Nephron progenitor cell (in vitro differentiated cells): ENCODE measurements at regions not wholly inside any gene's neighbourhood (a gene's known extent, or its start where the extent isn't known, plus 50 kb on each side); places are given as distances from the start of the nearest gene placed in this dataset.

Experiments
- DNase-seq: peaks from one replicate; pipeline ENCODE4 v3.0.0; 2021
- H3K27ac Mint-ChIP-seq: 2 replicates; pipeline ENCODE4 v1.8.0; 2021; ENCODE audit warnings: mild to moderate bottlenecking, moderate library complexity, mixed read lengths
- H3K27me3 Mint-ChIP-seq: 2 replicates; pipeline ENCODE4 v1.8.0; 2021; ENCODE audit warnings: mild to moderate bottlenecking, low read depth, mixed read lengths; ENCODE audit not compliant: poor library complexity
- H3K36me3 Mint-ChIP-seq: 2 replicates; pipeline ENCODE4 v1.8.0; 2021; ENCODE audit warnings: low read depth, mixed read lengths
- H3K4me1 Mint-ChIP-seq: 2 replicates; pipeline ENCODE4 v1.8.0; 2021; ENCODE audit warnings: mixed read lengths
- H3K4me3 Mint-ChIP-seq: 2 replicates; pipeline ENCODE4 v1.8.0; 2021; ENCODE audit warnings: mild to moderate bottlenecking, moderate library complexity, mixed read lengths
- H3K9me3 Mint-ChIP-seq: 2 replicates; pipeline ENCODE4 v1.8.0; 2021; ENCODE audit warnings: mild to moderate bottlenecking, moderate library complexity, mixed read lengths
- CTCF ChIP-seq: fragments of 200-600 bp; sonication (generic); IDR thresholded peaks from 2 replicates; pipeline ENCODE4 v1.5.0; 2021; ENCODE audit warnings: antibody characterized with exemption

- H3K27me3 Mint-ChIP-seq = peaks cover 4% of the 10 kb centered on the region
- DNase-seq = no peak
- no peaks in the 10 kb centered on the region for H3K9me3 Mint-ChIP-seq
- no peak overlapping the region for H3K27ac Mint-ChIP-seq
- no peak overlapping the region for H3K4me3 Mint-ChIP-seq
- no peak for TF ChIP-seq CTCF
- no peaks in the 10 kb centered on the region for H3K4me1 Mint-ChIP-seq
- H3K36me3 Mint-ChIP-seq = no peaks in the 10 kb centered on the region
Measured at GRCh38 chr2:21590026-21590690, 466.4 kb downstream of the TDRD15 start.

- no peaks in the 10 kb centered on the region for H3K36me3 Mint-ChIP-seq
- no peak overlapping the region for H3K27ac Mint-ChIP-seq
- no peak for DNase-seq
- H3K9me3 Mint-ChIP-seq = no peaks in the 10 kb centered on the region
- H3K27me3 Mint-ChIP-seq = peaks cover under 1% of the 10 kb centered on the region
- H3K4me3 Mint-ChIP-seq = no peak overlapping the region
- no peaks in the 10 kb centered on the region for H3K4me1 Mint-ChIP-seq
- TF ChIP-seq CTCF = no peak
Measured at GRCh38 chr2:21591926-21592325, 468.2 kb downstream of the TDRD15 start.

- no peaks in the 10 kb centered on the region for H3K4me1 Mint-ChIP-seq
- H3K9me3 Mint-ChIP-seq = peaks cover 14% of the 10 kb centered on the region
- no peak for DNase-seq
- H3K27ac Mint-ChIP-seq = no peak overlapping the region
- peaks cover 2% of the 10 kb centered on the region for H3K27me3 Mint-ChIP-seq
- H3K4me3 Mint-ChIP-seq = no peak overlapping the region
- no peak for TF ChIP-seq CTCF
- H3K36me3 Mint-ChIP-seq = no peaks in the 10 kb centered on the region
Measured at GRCh38 chr2:21599417-21599816, 475.6 kb downstream of the TDRD15 start.

- Mint-ChIP-seq H3K4me3 (no peak overlapping the region), H3K27me3 (no peaks in the 10 kb centered on the region), H3K4me1 (no peaks in the 10 kb centered on the region), H3K27ac (no peak overlapping the region), H3K36me3 (no peaks in the 10 kb centered on the region), H3K9me3 (peaks cover 6% of the 10 kb centered on the region)
- DNase-seq = no peak
- TF ChIP-seq CTCF = no peak
Measured at GRCh38 chr2:21602789-21603188, 479.0 kb downstream of the TDRD15 start.

GRCh38 chr2:21607572-21607971 lies 483.8 kb downstream of the TDRD15 start:
- H3K27me3 Mint-ChIP-seq = peaks cover 4% of the 10 kb centered on the region
- no peak for DNase-seq
- peaks cover 16% of the 10 kb centered on the region for H3K9me3 Mint-ChIP-seq
- no peak overlapping the region for H3K4me3 Mint-ChIP-seq
- no peak for TF ChIP-seq CTCF
- H3K36me3 Mint-ChIP-seq = no peaks in the 10 kb centered on the region
- H3K4me1 Mint-ChIP-seq = no peaks in the 10 kb centered on the region
- peak overlapping the region; percentile 16 for H3K27ac Mint-ChIP-seq

- Mint-ChIP-seq H3K36me3 (no peaks in the 10 kb centered on the region), H3K4me3 (no peak overlapping the region), H3K4me1 (no peaks in the 10 kb centered on the region), H3K27me3 (peaks cover 4% of the 10 kb centered on the region), H3K27ac (no peak overlapping the region), H3K9me3 (peaks cover 34% of the 10 kb centered on the region)
- no peak for DNase-seq
- TF ChIP-seq CTCF = no peak
Measured at GRCh38 chr2:21610304-21610703, 486.5 kb downstream of the TDRD15 start.
